Gastroesophageal sphincter (tissue), 3 donors: ENCODE measurements at regions not wholly inside any gene's neighbourhood (a gene's known extent, or its start where the extent isn't known, plus 50 kb on each side); places are given as distances from the start of the nearest gene placed in this dataset.
"Not testable (repeated sequence)": the region's sequence is repeated elsewhere in the genome, so short reads cannot be mapped to it uniquely, and the experiment has no call there.

Source experiments
- POLR2AphosphoS5 ChIP-seq: sonication (generic); formaldehyde crosslinking; IDR thresholded peaks from one replicate; pipeline ENCODE4 v1.6.1; 2017; ENCODE audit warnings: antibody characterized with exemption
- TF ChIP-seq, protein P1 (sequence below), 4 experiments: fragments of 200-600 bp in 2 of 4; fragments of 450-650 bp in 2 of 4; sonication (generic) in 1 of 4; IDR thresholded peaks; one replicate each; pipeline ENCODE4 v1.5.1; 2017 to 2019; ENCODE audit warnings: antibody characterized with exemption in 4 of 4, mild to moderate bottlenecking in 2 of 4, moderate library complexity in 2 of 4

- TF ChIP-seq, protein P1, sequence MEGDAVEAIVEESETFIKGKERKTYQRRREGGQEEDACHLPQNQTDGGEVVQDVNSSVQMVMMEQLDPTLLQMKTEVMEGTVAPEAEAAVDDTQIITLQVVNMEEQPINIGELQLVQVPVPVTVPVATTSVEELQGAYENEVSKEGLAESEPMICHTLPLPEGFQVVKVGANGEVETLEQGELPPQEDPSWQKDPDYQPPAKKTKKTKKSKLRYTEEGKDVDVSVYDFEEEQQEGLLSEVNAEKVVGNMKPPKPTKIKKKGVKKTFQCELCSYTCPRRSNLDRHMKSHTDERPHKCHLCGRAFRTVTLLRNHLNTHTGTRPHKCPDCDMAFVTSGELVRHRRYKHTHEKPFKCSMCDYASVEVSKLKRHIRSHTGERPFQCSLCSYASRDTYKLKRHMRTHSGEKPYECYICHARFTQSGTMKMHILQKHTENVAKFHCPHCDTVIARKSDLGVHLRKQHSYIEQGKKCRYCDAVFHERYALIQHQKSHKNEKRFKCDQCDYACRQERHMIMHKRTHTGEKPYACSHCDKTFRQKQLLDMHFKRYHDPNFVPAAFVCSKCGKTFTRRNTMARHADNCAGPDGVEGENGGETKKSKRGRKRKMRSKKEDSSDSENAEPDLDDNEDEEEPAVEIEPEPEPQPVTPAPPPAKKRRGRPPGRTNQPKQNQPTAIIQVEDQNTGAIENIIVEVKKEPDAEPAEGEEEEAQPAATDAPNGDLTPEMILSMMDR (IDR thresholded peaks at IDR 0.05) = not testable (repeated sequence)
- TF ChIP-seq POLR2AphosphoS5 = not testable (repeated sequence)
Measured at GRCh38 chr7:73204898-73205297, 103.7 kb downstream of the NSUN5 start.
